Forelimb muscle (tissue), 1 donor: ENCODE measurements at regions not wholly inside any gene's neighbourhood (a gene's known extent, or its start where the extent isn't known, plus 50 kb on each side); places are given as distances from the start of the nearest gene placed in this dataset.
"Not testable (repeated sequence)": the region's sequence is repeated elsewhere in the genome, so short reads cannot be mapped to it uniquely, and the experiment has no call there.

Source experiments
- DNase-seq: peaks from one replicate; pipeline ENCODE4 v3.0.0-alpha.2; 2013; ENCODE audit warnings: low read depth

- no peak for DNase-seq
These were observed 71.9 kb downstream of the DYNAP start for GRCh38 chr18:54662986-54663385.

GRCh38 chr18:54669701-54670100, 78.7 kb downstream of the DYNAP start:
- not testable (repeated sequence) for DNase-seq

- no peak for DNase-seq
These were observed 80.3 kb downstream of the DYNAP start for GRCh38 chr18:54671291-54671881.

DNA sequence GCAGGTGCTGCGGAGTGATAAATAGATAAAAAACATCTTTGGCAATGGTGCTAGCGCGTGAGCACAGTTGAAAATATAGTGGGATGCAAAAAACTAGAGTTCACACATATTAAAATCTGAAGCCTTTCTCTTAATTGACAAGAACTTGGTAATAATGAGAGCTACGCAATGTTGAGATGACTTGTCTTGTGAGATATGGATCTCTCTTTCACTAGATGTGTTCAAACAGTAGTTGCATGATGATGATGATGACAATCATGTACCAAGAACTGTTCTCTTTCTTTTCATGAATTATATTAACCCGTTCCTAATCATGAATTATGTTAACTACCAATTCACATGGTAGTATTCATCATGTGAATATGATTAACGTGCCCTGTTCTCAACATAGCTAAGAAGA, 81.1 kb downstream of the DYNAP start:
- no peak for DNase-seq

GRCh38 chr18:54672846-54673475, 81.9 kb downstream of the DYNAP start:
- DNase-seq, result no peak

DNA sequence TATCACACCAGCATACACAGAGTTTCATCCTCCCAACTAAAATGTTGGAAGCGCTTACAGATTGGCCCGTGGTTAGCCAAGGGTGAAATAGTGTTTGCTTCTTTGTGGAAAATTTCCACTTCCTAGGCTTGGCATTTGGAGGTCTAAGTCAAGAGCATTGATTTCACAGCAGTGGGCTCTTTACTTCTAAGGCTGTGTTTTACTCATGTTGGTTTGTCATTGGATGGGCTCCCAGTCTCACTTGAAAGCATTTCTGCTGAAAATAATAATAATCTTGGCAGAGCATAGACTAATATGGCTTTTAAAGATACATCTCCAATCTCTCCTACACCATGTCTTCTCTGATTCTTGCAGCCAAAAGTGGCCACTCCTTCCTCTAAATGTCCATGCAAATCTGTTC, 82.9 kb downstream of the DYNAP start:
- DNase-seq, result no peak

- no peak for DNase-seq
These were observed 84.0 kb downstream of the DYNAP start for GRCh38 chr18:54675076-54675475.

DNA sequence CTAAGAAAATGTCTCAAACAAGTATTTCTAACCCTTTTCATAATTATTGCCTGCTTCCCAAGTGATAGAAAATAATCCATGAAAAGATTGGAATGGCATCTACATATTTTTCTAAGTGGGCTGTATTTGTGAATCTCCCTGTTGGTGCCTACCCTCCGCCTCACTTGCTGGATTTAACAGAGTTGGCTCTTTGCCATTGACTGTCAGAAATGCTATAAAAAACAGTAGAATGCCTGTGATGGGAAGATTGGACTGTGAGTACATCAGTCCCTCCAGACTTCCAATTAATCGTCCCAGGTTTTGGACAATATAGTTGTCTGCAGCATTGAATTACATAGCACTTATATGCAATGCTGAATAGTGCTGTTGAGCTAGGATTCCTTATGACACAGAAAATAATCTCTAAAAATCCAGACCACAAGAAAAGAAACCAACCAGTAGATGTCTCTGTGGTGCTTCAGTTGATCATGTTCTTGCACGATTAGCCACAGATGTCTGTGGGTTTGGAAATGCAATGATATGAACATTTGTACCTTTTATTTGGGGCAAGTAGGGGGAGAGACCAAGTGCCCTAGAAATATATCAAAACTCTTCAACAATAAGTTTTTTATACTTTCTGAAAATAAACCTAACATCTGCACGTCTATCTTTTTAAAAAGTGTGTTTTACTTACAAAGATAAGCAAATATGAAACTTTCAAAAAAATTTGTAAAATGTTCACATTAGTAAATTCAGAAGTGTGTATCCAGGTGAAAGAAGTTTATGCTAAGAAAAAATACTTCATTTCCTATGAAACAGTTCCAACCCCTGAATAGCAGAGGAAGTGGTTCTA, 88.5 kb downstream of the DYNAP start:
- DNase-seq, result peak; percentile 63

DNA sequence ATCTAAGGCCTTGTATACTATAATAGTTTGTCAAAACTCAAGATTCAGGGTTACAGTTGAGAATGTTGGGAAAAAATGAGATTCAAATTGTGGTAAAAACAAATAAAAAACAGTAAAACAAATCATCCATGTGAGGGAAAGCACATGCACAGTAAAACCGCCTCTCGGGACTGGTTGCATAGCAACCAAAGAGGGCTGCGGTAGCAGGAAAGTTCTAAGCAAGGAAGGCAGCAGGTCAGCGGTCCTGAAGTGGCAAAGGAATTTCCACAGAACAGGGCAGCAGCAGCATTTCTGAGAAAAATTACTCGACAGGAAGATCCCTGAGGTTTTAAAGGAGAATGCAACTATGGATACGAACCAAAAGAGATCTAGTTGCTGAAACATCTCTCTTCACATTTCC, 93.7 kb downstream of the DYNAP start:
- DNase-seq, result no peak

DNA sequence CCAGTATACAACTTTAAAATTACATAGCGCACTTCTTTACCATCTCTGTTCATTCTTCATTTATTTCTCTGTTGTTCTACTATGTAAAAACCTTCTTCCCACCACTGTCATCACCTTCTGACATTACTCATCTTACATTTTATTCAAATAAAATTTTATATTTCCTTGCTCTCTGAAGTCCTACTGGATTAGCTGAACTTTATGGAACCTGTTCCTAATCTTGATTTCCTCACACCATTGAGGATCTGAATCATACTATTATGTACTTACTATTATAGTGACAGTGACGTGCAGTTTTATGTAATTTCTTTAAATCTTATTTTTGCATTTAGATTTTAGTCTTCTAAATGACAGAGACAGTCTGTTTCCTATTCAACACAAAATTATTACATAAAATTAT, 98.3 kb downstream of the DYNAP start:
- no peak for DNase-seq

DNA sequence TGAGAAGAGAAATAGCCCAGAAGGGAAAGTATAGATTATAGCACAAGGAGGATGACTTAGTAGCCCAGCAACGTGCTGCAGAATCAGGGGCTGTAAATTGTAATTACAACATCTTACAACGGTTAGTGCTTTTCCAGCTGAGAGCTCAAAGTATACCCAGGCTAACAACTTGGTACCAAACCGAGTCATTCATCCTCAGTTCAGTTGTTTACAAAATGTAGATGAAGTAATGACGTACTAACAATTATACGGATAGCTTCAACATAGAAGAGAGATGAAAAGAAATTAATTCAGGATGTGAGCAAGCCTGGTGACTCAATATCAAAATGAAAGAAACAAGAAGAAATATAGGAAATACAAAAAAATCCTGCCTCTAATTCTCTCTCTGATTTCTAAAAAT, 99.2 kb downstream of the DYNAP start:
- no peak for DNase-seq

DNA sequence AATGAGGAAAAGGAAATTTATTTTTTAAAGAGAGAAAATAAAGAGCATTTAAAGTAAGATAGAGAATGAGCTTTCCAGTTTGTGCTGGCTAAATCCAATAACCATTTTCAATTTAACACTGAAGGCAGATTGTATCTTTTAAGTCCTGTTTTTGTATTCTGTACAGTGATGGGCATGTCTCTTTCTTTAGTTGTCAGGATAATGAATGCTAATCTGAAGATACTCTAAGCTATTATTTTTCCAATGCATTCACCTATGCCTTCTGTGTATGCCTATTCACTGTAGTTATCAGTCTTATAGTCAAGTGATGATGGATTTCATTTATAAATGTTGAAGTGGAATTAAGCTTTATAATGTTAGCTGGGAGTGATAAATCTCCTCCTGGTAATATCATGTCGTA, 101.4 kb downstream of the DYNAP start:
- no peak for DNase-seq

GRCh38 chr18:54696616-54697293, 105.7 kb downstream of the DYNAP start:
- no peak for DNase-seq

DNA sequence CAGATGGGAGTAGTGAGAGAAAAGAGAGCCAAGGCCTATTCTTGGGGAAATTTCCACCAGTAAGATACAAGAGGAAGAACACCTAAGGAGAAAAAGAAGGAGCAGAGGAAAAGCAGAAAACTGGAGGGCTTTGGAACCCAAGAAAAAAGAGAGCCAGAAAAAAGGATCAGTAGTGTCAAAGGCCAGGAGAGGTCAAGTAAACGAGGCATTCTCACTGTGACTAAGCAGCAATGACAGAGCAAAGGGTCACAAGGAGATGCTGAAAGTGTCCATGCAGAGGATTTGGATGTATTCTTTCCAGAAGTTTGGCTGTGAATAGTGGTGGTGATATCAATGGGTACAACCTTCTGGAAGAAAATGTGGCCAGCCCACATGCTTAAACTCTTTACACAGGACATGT, 109.5 kb downstream of the DYNAP start:
- DNase-seq, result no peak

DNA sequence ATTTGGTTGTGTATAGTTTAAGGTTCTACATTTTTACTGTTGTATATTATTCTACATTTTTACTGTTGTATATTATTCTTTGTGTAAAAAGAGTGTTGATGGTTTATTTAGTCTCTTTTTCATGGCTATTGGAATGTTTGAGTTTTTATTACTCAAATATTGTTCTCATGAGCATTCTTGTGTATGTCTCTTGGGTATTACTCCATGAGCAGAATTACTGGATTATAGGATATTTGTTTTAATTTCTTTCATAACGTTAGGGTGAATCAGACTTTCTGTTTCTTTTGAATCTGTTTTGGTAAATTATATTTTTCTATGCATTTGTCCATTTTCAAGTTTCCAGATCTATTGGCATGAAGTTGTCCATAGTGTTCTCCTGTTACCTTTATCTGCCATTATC, 111.6 kb downstream of the DYNAP start:
- no peak for DNase-seq

- no peak for DNase-seq
These were observed 118.0 kb upstream of the RAB27B start for GRCh38 chr18:54710074-54710899.

GRCh38 chr18:54710900-54711281, 117.4 kb upstream of the RAB27B start:
- DNase-seq, result no peak

GRCh38 chr18:54712306-54712705, 116.0 kb upstream of the RAB27B start:
- DNase-seq, result no peak

DNA sequence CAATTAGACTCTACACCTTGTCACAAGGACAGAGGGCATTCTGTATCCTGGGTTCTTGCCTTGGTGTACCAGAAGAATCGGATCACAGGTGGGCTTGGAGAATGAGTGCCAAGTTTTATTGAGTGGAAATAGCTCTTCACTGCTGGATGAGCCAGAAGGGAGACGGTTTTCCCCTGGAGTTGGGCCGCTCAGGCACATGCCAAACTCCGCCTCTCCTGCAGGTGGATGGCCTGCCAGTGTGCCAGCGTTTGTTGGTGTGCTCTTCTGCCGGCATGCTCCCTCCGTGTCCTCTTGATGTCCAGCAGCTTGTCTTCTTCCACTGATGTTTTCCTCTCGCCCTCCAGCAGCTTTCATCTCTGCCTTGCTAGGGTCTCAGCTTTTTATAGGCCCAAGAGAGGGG, 115.5 kb upstream of the RAB27B start:
- no peak for DNase-seq

DNA sequence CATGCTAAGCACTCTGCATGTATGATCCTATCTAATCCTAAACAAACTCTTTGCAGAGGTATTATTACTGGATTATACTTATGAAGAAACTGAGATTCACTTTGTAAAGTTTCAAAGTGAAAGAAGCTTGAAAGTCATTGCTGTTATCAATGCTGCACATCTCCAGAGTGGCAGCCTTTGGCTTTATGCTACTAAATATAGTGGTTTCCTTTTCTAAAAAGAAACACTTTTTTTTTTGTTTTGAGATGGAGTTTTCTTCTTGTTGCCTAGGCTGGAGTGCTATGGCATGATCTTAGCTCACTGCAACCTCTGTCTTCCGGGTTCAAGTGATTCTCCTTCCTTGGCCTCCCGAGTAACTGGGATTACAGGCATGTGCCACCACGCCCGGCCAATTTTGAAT, 114.9 kb upstream of the RAB27B start:
- no peak for DNase-seq

- DNase-seq, result no peak
These were observed 113.4 kb upstream of the RAB27B start for GRCh38 chr18:54714851-54715250.

- DNase-seq, result no peak
These were observed 111.7 kb upstream of the RAB27B start for GRCh38 chr18:54716586-54716985.
